Activated B cell treated with CpG ODN at 0.5 μM for 24 hours (primary cell): ENCODE measurements at regions not wholly inside any gene's neighbourhood (a gene's known extent, or its start where the extent isn't known, plus 50 kb on each side); places are given as distances from the start of the nearest gene placed in this dataset.

ENCODE experiments used
- ATAC-seq: fragments of 200-7000 bp; cut with Tn5 transposase; one replicate; pipeline ENCODE4 v1.10.0; 2021; ENCODE audit warnings: low read depth, mild to moderate bottlenecking, moderate library complexity
- CTCF ChIA-PET: fragments of 350-600 bp; sonication (Branson Sonifier 250); formaldehyde crosslinking; loops from one replicate; lab custom pipeline; 2021; ENCODE audit warnings: antibody characterized with exemption; lab: Charles Lee
- POLR2A ChIA-PET: fragments of 350-600 bp; sonication (Branson Sonifier 250); formaldehyde crosslinking; loops from one replicate; lab custom pipeline; 2021; ENCODE audit warnings: antibody characterized with exemption; lab: Charles Lee
- DNase-seq: peaks from one replicate; pipeline ENCODE4 v3.0.0; 2022
- H3K27ac Mint-ChIP-seq: one replicate; pipeline ENCODE4 v1.8.0; 2020; ENCODE audit warnings: mixed read lengths
- H3K27me3 Mint-ChIP-seq: one replicate; pipeline ENCODE4 v1.8.0; 2021; ENCODE audit warnings: mixed read lengths
- H3K36me3 Mint-ChIP-seq: one replicate; pipeline ENCODE4 v1.8.0; 2021; ENCODE audit warnings: low read depth, mixed read lengths
- H3K4me1 Mint-ChIP-seq: one replicate; pipeline ENCODE4 v1.8.0; 2021; ENCODE audit warnings: mixed read lengths
- H3K4me3 Mint-ChIP-seq: one replicate; pipeline ENCODE4 v1.8.0; 2020; ENCODE audit warnings: mild to moderate bottlenecking, mixed read lengths
- H3K9me3 Mint-ChIP-seq: one replicate; pipeline ENCODE4 v1.8.0; 2020; ENCODE audit warnings: mixed read lengths
- intact Hi-C: fragments of 100-400 bp; cut with micrococcal nuclease; formaldehyde crosslinking; loops from one replicate; pipeline ENCODE4 v1.15.1; 2024
- TF ChIP-seq, protein P1 (sequence below): fragments of 200-600 bp; IDR thresholded peaks from one replicate; pipeline ENCODE4 v1.8.0; 2022; ENCODE audit warnings: antibody characterized with exemption, mild to moderate bottlenecking

DNA sequence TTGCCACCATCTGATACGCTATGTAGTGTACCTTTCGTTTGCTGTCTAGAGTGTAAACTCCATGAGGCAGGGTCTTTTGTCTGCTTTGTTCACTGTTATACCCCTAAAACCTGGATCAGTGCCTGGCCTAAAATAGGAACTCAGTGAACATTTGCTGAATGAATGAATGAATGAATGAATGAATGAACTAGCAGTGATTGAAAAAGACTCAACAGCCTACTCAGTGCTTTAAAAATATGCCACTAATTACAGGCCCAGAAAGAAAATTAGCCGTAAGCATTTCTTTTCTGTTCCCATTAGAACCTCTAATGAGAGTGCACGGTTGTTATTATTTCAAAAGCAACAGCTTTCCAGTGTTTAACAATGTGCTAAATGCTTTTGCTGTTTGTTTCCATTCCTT lies 69.3 kb upstream of the SYT6 start:
- DNase-seq = no peak
- TF ChIP-seq, protein P1, sequence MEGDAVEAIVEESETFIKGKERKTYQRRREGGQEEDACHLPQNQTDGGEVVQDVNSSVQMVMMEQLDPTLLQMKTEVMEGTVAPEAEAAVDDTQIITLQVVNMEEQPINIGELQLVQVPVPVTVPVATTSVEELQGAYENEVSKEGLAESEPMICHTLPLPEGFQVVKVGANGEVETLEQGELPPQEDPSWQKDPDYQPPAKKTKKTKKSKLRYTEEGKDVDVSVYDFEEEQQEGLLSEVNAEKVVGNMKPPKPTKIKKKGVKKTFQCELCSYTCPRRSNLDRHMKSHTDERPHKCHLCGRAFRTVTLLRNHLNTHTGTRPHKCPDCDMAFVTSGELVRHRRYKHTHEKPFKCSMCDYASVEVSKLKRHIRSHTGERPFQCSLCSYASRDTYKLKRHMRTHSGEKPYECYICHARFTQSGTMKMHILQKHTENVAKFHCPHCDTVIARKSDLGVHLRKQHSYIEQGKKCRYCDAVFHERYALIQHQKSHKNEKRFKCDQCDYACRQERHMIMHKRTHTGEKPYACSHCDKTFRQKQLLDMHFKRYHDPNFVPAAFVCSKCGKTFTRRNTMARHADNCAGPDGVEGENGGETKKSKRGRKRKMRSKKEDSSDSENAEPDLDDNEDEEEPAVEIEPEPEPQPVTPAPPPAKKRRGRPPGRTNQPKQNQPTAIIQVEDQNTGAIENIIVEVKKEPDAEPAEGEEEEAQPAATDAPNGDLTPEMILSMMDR = no peak
- H3K27me3 Mint-ChIP-seq = peaks cover 8% of the 10 kb centered on the region
- H3K4me1 Mint-ChIP-seq = no peaks in the 10 kb centered on the region
- H3K4me3 Mint-ChIP-seq = no peak overlapping the region
- intact Hi-C loops = no loop called here
- POLR2A ChIA-PET = no interaction called here
- H3K9me3 Mint-ChIP-seq = no peaks in the 10 kb centered on the region
- no peak overlapping the region for H3K27ac Mint-ChIP-seq
- H3K36me3 Mint-ChIP-seq = no peaks in the 10 kb centered on the region
- CTCF ChIA-PET = no interaction called here
- no peak for ATAC-seq

DNA sequence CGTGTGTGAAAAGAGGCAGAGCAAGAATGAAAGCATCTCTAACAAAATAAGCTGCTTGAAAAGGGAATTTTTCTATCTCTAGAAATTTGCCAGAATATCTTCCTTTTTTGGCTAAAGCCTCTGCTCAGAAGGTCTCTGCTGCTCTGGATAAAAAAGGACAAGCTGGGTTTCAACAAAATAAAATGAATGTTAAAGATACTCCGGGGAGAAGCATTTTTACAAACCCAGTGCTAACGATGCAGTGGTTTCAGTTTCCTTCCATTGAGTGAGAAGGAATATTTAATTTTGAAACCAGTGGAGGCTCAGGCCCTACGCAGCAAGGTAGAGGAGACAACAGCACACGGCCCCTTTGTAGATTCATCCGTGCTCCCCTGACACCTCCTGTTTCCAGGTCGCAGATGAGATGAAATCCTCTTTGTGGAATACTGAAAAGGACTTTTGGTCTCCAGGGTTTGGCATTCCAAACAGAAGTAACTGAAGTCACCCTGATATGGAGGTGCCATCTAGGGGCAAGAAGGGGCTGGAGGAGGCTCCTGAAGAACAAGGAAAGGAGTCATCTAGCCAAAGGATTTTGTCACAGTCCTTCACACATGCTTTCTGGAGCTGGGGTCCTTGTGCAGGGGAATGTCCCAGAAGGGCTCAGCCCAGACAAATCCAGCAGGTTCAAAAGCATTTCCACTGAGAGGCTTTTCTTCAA lies 65.7 kb upstream of the SYT6 start:
- H3K27me3 Mint-ChIP-seq = peaks cover 5% of the 10 kb centered on the region
- no peak overlapping the region for H3K27ac Mint-ChIP-seq
- ChIA-PET CTCF (no interaction called here), POLR2A (no interaction called here)
- TF ChIP-seq, protein P1 = no peak
- intact Hi-C loops = no loop called here
- DNase-seq = no peak
- no peak for ATAC-seq
- H3K4me3 Mint-ChIP-seq = no peak overlapping the region
- no peaks in the 10 kb centered on the region for H3K36me3 Mint-ChIP-seq
- H3K4me1 Mint-ChIP-seq = no peaks in the 10 kb centered on the region
- H3K9me3 Mint-ChIP-seq = no peaks in the 10 kb centered on the region

DNA sequence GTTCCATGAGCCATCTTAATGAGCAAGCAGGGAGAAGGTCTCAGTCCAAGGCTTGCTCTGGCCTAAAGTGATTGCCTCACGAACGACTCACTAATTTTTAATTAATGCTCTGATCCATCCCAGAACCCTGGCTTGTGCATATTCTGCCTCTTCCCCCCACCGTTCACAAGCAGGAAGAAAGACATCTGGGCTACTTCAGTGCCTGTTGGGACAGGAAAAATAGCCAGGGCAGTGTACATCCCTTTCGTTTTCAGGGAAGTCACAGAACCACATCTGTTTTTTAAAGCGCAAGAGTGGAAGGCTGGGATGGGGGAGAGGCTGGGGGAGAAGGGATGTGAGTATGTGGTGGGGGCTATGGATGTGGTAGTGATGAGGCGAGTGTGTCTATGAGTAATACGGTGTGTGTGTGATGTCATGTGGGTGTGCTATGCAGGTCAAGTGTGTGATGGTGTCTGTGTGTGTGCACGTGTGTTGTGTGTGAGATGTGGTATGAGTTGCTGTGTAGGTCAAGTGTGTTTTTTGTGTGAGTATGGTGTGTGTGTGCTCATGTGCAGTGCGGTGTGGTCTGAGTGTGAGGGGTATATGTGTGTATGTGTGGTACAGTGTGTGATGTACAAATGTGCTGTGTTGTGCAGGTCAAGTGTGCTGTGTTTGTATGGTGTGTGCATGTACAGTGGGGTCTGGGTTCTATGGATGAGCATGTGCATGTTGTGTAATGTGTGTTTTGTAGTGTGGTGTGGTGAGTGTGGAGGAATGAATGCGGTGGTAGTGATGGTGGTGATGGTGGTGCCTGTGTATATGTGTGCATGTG lies 64.9 kb upstream of the SYT6 start:
- Mint-ChIP-seq H3K27me3 (peaks cover 5% of the 10 kb centered on the region), H3K27ac (no peak overlapping the region), H3K4me3 (no peak overlapping the region), H3K4me1 (no peaks in the 10 kb centered on the region), H3K36me3 (no peaks in the 10 kb centered on the region), H3K9me3 (no peaks in the 10 kb centered on the region)
- POLR2A ChIA-PET = no interaction called here
- CTCF ChIA-PET = no interaction called here
- DNase-seq = no peak
- TF ChIP-seq, protein P1 = no peak
- intact Hi-C loops = no loop called here
- ATAC-seq = no peak

DNA sequence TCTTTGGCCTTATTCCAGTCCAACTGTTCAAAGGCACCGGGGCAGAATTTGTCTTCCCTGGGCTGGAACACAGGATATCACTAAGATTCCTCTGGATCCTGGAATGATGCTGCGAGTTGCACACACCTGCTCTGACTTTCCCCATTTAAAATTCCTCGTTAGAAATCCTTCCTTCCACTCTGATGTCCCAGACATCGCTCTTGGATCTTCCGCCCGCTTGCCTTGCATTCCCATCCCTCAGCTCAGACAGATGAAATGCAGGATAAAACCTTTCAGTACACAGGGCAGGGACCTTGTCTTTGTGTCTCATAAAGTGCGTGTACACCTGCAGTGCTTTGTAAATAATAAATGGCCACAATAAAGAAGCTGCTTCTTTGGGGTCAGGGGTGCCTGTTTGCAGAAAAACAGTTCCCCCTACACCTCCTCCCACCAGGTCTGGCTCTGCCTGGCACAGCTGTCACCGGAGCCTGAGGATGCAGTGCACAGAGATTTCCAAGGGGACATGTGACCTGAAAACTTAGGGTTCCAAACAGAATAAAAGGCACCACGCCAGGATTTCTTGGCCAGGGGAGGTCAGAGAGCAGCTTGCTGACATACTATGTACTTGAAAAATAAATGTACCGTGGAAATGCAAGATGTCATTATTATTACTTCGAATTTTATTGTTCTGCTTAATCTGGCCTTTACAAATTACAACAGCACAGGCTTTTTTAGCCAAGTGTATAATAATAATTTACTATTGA lies 62.9 kb upstream of the SYT6 start:
- H3K4me3 Mint-ChIP-seq = no peak overlapping the region
- H3K36me3 Mint-ChIP-seq = no peaks in the 10 kb centered on the region
- intact Hi-C loops = no loop called here
- peaks cover 5% of the 10 kb centered on the region for H3K27me3 Mint-ChIP-seq
- DNase-seq (no peak), ATAC-seq (no peak)
- CTCF ChIA-PET = no interaction called here
- TF ChIP-seq, protein P1 = no peak
- H3K9me3 Mint-ChIP-seq = no peaks in the 10 kb centered on the region
- no peak overlapping the region for H3K27ac Mint-ChIP-seq
- POLR2A ChIA-PET = no interaction called here
- no peaks in the 10 kb centered on the region for H3K4me1 Mint-ChIP-seq

DNA sequence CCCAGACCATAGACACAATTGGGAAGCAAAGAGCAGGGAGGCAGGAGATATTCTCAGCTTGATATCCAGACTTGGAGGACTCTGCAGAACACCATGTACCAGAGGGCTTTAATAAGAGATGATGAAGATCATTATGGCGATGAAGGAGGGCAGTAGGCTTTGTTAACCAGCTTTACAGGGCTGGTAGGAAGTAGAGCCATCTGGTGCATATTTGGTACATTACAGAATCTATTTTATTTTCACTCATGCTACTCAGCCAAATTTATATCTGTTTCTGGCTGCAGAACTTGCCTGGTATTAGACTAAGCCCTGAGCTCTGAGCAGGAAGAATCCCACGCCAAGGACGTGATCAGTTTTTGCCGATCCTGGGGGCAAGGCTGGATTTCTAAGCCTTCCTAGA lies 61.8 kb upstream of the SYT6 start:
- no peak for ATAC-seq
- TF ChIP-seq, protein P1 = no peak

More for the DNA sequence above, 61.8 kb upstream of the SYT6 start:
- Mint-ChIP-seq H3K4me3 (no peak overlapping the region), H3K27me3 (peaks cover 8% of the 10 kb centered on the region), H3K9me3 (no peaks in the 10 kb centered on the region), H3K27ac (no peak overlapping the region), H3K4me1 (no peaks in the 10 kb centered on the region), H3K36me3 (no peaks in the 10 kb centered on the region)
- CTCF ChIA-PET = no interaction called here
- no peak for DNase-seq
- POLR2A ChIA-PET = no interaction called here
- intact Hi-C loops = no loop called here
